CD4-positive, alpha-beta memory T cell (primary cell): ENCODE measurements at regions not wholly inside any gene's neighbourhood (a gene's known extent, or its start where the extent isn't known, plus 50 kb on each side); places are given as distances from the start of the nearest gene placed in this dataset.
"Not testable (repeated sequence)": the region's sequence is repeated elsewhere in the genome, so short reads cannot be mapped to it uniquely, and the experiment has no call there.

Source experiments
- CTCF ChIA-PET: fragments of 350-600 bp; sonication (Branson Sonifier 250); formaldehyde crosslinking; loops from one replicate; lab custom pipeline; 2021; ENCODE audit warnings: inconsistent platforms; ENCODE audit not compliant: partially characterized antibody; lab: Charles Lee
- POLR2A ChIA-PET: fragments of 350-600 bp; sonication (Branson Sonifier 250); formaldehyde crosslinking; loops from one replicate; lab custom pipeline; 2021; ENCODE audit not compliant: partially characterized antibody; lab: Charles Lee
- DNase-seq, 5 donors: peaks; one replicate each; pipeline versions ENCODE4 v3.0.0 to v3.0.0-alpha.2; 2020 to 2022; ENCODE audit warnings: mixed read lengths in 1 of 5
- H3K27ac ChIP-seq: one replicate; pipeline ENCODE4 v1.7.0; 2013; ENCODE audit warnings: low read depth, low read length
- H3K27me3 ChIP-seq: 2 replicates; pipeline ENCODE4 v1.7.0; 2013; ENCODE audit warnings: mild to moderate bottlenecking, low read length, moderate library complexity; ENCODE audit not compliant: insufficient read depth
- H3K36me3 ChIP-seq: 2 replicates; pipeline ENCODE4 v1.7.0; 2013; ENCODE audit warnings: mild to moderate bottlenecking, low read length, moderate library complexity; ENCODE audit not compliant: insufficient read depth
- H3K4me1 ChIP-seq: 2 replicates; pipeline ENCODE4 v1.7.0; 2013; ENCODE audit warnings: mild to moderate bottlenecking, low read length, moderate library complexity; ENCODE audit not compliant: insufficient read depth
- H3K4me3 ChIP-seq, 2 donors: one replicate each; pipeline ENCODE4 v1.7.0; 2013; ENCODE audit warnings: low read length in 2 of 2, mild to moderate bottlenecking in 1 of 2
- H3K9me3 ChIP-seq, 2 donors: one replicate each; pipeline ENCODE4 v1.7.0; 2013; ENCODE audit warnings: low read length in 2 of 2, control low read depth in 1 of 2; ENCODE audit not compliant: control insufficient read depth in 1 of 2
- H3K27ac Mint-ChIP-seq, 7 donors: one replicate each; pipeline ENCODE4 v1.8.0; 2020 to 2021; ENCODE audit warnings: mixed read lengths in 7 of 7, mild to moderate bottlenecking in 6 of 7, inconsistent platforms in 3 of 7, moderate library complexity in 3 of 7
- H3K27me3 Mint-ChIP-seq, 2 donors: one replicate each; pipeline ENCODE4 v1.8.0; 2020 to 2021; ENCODE audit warnings: mixed read lengths in 2 of 2
- H3K36me3 Mint-ChIP-seq, 2 donors: one replicate each; pipeline ENCODE4 v1.8.0; 2020 to 2021; ENCODE audit warnings: mixed read lengths in 2 of 2, inconsistent platforms in 1 of 2, mild to moderate bottlenecking in 1 of 2
- H3K4me1 Mint-ChIP-seq, 4 donors: one replicate each; pipeline ENCODE4 v1.8.0; 2020 to 2021; ENCODE audit warnings: mixed read lengths in 4 of 4, mild to moderate bottlenecking in 1 of 4
- H3K4me3 Mint-ChIP-seq, 8 donors: one replicate each; pipeline ENCODE4 v1.8.0; 2020 to 2021; ENCODE audit warnings: mixed read lengths in 8 of 8, mild to moderate bottlenecking in 7 of 8, moderate library complexity in 6 of 8, inconsistent platforms in 3 of 8
- H3K9me3 Mint-ChIP-seq, 8 donors: one replicate each; pipeline ENCODE4 v1.8.0; 2020 to 2021; ENCODE audit warnings: mixed read lengths in 8 of 8, mild to moderate bottlenecking in 5 of 8, inconsistent platforms in 3 of 8, moderate library complexity in 1 of 8
- intact Hi-C: fragments of 100-400 bp; cut with micrococcal nuclease; formaldehyde crosslinking; loops from one replicate; pipeline ENCODE4 v1.15.1; 2023

DNA sequence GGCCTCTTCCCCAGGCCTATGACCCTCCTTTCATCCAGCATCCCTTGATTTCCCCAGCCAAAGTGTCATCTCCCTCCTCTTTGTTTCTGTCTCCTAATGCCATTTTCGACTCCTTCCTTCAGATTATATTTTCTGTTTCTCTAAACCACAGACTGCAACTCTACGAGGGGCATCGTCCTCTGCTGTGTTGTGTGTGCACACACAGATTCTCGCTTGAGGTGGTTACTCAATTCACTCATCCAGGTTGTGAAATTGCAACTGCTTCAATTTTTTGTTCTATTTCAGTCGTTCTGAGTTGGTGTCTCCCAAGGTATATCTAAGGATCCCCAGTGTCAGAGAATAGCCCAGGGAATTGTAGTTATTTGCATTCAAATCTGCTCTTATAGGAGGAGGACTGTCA is 113.5 kb upstream of the NDUFV2 start:
- H3K9me3 ChIP-seq, result no peaks in the 10 kb centered on the region
- H3K27me3 ChIP-seq, result no peaks in the 10 kb centered on the region
- Mint-ChIP-seq H3K9me3 (no peaks in the 10 kb centered on the region), H3K27me3 (peaks cover 10 to 20% of the 10 kb centered on the region in 2 donors), H3K27ac (no peak overlapping the region), H3K36me3 (no peaks in the 10 kb centered on the region), H3K4me3 (no peak overlapping the region), H3K4me1 (no peaks in the 10 kb centered on the region)
- DNase-seq, result no peak
- ChIA-PET CTCF (interaction anchor here (1.3 to 4.4 kb wide), 6 partner anchors 29 to 334 kb away, joined by 3 to 88 read pairs (median 8); no protein-coding TSS in a partner anchor), POLR2A (no interaction called here)
- no peak overlapping the region for H3K27ac ChIP-seq
- H3K4me1 ChIP-seq, result no peaks in the 10 kb centered on the region
- intact Hi-C loops, result no loop called here
- no peaks in the 10 kb centered on the region for H3K36me3 ChIP-seq
- H3K4me3 ChIP-seq, result no peak overlapping the region

GRCh38 chr18:8989855-8990254 is 112.6 kb upstream of the NDUFV2 start:
- POLR2A ChIA-PET, result no interaction called here

DNA sequence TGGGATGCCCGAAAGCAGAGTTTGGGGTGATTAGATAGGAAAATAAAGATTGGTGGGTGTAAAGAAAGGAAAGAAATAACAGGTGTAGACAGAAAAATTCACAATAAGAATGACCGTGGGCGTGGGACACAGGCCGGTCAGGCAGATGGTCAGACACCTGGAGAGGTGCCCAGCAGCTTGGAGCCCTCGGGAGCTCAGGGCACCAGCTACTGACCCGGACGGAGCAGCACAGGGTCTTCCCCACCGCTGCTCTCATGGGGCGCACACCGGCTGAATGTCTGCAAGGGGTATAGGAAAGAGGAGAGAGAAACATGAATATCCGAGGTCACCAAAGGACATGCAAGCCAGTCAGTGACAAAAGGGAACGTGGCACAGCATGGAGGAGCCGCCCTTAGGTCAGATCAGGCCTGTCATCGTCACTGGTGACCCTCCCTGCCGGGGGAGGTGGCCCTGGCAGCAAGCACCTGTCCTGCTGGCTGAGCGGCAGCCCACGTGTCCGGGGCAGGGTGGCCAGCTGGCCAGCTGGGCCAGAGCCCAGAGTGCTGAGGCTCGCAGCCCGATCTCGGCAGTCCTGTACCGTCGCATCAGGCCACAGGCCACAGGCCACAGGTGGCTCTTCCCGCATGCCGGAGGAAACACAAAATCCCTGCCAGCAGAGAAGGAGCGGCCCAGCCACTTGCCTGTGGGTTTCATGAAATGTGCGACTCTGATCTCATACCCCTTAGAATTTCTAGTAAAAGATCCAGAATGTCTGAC is 112.0 kb upstream of the NDUFV2 start:
- Histone ChIP-seq H3K27ac (no peak overlapping the region), H3K4me3 (no peak overlapping the region), H3K36me3 (no peaks in the 10 kb centered on the region), H3K9me3 (no peaks in the 10 kb centered on the region), H3K27me3 (no peaks in the 10 kb centered on the region), H3K4me1 (no peaks in the 10 kb centered on the region)
- intact Hi-C loops, result no loop called here
- ChIA-PET CTCF (interaction anchor here (1.1 to 1.4 kb wide), 2 partner anchors 9 to 298 kb away, joined by 3 read pairs; no protein-coding TSS in a partner anchor), POLR2A (no interaction called here)
- Mint-ChIP-seq H3K27me3 (peaks cover 11 to 20% of the 10 kb centered on the region in 2 donors), H3K36me3 (no peaks in the 10 kb centered on the region), H3K4me1 (no peaks in the 10 kb centered on the region), H3K27ac (peak overlapping the region in 1 of 7 donors; percentile 14), H3K9me3 (no peaks in the 10 kb centered on the region), H3K4me3 (peak overlapping the region in 1 of 8 donors; percentile 11)
- DNase-seq, result no peak

More at GRCh38 chr18:8989855-8990254, 112.6 kb upstream of the NDUFV2 start:
- peak overlapping the region in 1 of 7 donors; percentile 14 for H3K27ac Mint-ChIP-seq
- peaks cover 11 to 20% of the 10 kb centered on the region in 2 donors for H3K27me3 Mint-ChIP-seq
- intact Hi-C loops, result no loop called here
- no peaks in the 10 kb centered on the region for H3K9me3 Mint-ChIP-seq
- no peaks in the 10 kb centered on the region for H3K36me3 Mint-ChIP-seq
- no peak overlapping the region for H3K4me3 Mint-ChIP-seq
- no peaks in the 10 kb centered on the region for H3K27me3 ChIP-seq
- CTCF ChIA-PET, result interaction anchor here (1.1 to 3.3 kb wide), 3 partner anchors 10 to 335 kb away, joined by 3 to 65 read pairs (median 3); no protein-coding TSS in a partner anchor
- H3K4me1 Mint-ChIP-seq, result no peaks in the 10 kb centered on the region
- no peak overlapping the region for H3K27ac ChIP-seq
- H3K36me3 ChIP-seq, result no peaks in the 10 kb centered on the region
- no peaks in the 10 kb centered on the region for H3K9me3 ChIP-seq
- H3K4me3 ChIP-seq, result no peak overlapping the region
- H3K4me1 ChIP-seq, result no peaks in the 10 kb centered on the region
- DNase-seq, result no peak

DNA sequence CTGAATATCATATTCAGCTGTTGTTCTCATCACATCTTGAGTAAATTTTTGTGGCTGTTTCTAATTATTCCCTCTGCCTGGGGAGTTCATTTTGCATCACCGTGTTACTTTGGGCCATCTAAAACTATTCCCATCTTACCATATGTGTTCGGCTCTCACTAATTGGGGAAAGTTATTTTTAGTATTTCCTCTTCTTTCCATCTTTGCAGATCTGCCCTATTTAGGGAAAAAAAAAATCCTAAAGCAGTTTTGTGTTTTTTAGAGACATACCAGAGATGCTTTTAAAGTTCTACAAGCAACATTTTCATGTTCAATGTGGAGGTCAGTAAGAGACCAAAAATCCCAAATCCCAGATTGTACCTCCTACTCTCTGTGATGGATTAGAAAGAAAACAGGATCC is 111.3 kb upstream of the NDUFV2 start:
- H3K9me3 ChIP-seq, result no peaks in the 10 kb centered on the region
- intact Hi-C loops, result no loop called here

DNA sequence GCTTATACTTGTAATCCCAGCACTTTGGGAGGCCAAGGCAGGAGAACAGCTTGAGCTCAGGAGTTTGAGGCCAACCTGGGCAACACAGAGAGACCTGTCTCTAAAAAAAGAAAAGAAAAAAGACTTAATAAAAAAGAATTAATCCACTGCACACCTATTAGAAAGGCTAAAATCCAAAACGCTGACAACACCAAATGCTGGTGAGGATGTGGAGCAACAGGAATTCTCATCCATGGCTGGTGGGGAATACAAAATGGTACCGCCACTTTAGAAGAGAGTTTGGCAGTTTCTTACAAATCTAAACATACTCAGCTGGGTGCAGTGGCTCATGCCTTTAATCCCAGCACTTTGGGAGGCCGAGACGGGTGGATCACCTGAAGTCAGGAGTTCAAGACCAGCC is 110.0 kb upstream of the NDUFV2 start:
- H3K9me3 Mint-ChIP-seq, H3K27ac ChIP-seq, H3K27me3 ChIP-seq, H3K27ac Mint-ChIP-seq, intact Hi-C loops, H3K36me3 Mint-ChIP-seq, POLR2A ChIA-PET, H3K9me3 ChIP-seq, H3K4me1 Mint-ChIP-seq, H3K4me3 Mint-ChIP-seq, H3K4me1 ChIP-seq, DNase-seq, H3K4me3 ChIP-seq, H3K36me3 ChIP-seq: not testable (repeated sequence)
- peaks cover 11 to 13% of the 10 kb centered on the region in 2 donors for H3K27me3 Mint-ChIP-seq
- CTCF ChIA-PET, result interaction anchor here (1.6 to 2.3 kb wide), 3 partner anchors 9 to 338 kb away, joined by 4 to 9 read pairs (median 6); no protein-coding TSS in a partner anchor

More for the DNA sequence above, 111.3 kb upstream of the NDUFV2 start:
- no peaks in the 10 kb centered on the region for H3K4me1 Mint-ChIP-seq
- no peaks in the 10 kb centered on the region for H3K9me3 Mint-ChIP-seq
- no peak for DNase-seq
- no peak overlapping the region for H3K27ac Mint-ChIP-seq
- Histone ChIP-seq H3K4me1 (no peaks in the 10 kb centered on the region), H3K27me3 (no peaks in the 10 kb centered on the region), H3K27ac (no peak overlapping the region), H3K4me3 (no peak overlapping the region), H3K36me3 (no peaks in the 10 kb centered on the region)
- no peaks in the 10 kb centered on the region for H3K36me3 Mint-ChIP-seq
- H3K4me3 Mint-ChIP-seq, result no peak overlapping the region
- ChIA-PET CTCF (interaction anchor here (1.1 to 2.3 kb wide), 3 partner anchors 9 to 337 kb away, joined by 3 to 9 read pairs (median 4); no protein-coding TSS in a partner anchor), POLR2A (no interaction called here)
- H3K27me3 Mint-ChIP-seq, result peaks cover 11 to 18% of the 10 kb centered on the region in 2 donors

DNA sequence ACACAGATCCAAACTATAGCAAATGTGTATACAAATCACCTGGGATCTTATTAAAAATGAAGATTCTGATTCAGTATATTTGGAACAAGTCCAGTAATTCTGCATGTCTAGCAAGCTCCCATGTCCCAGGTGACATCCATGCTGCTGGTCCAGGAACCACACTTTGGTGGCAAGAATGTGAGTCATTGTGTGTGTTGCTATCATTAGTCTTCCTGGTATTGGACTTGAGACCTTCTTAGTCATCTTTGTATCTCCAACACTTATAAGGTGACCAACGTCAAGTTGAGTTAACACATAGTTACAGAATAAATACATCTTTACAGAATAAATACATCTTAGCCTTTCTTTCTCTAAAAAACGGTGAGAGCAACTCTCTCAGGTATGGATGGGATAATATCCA is 107.9 kb upstream of the NDUFV2 start:
- DNase-seq, result no peak
- Mint-ChIP-seq H3K27ac (no peak overlapping the region), H3K4me3 (no peak overlapping the region), H3K36me3 (no peaks in the 10 kb centered on the region), H3K27me3 (peaks cover 13 to 15% of the 10 kb centered on the region in 2 donors), H3K4me1 (no peaks in the 10 kb centered on the region), H3K9me3 (no peaks in the 10 kb centered on the region)
- Histone ChIP-seq H3K36me3 (no peaks in the 10 kb centered on the region), H3K27me3 (no peaks in the 10 kb centered on the region), H3K4me1 (no peaks in the 10 kb centered on the region), H3K4me3 (no peak overlapping the region), H3K9me3 (no peaks in the 10 kb centered on the region), H3K27ac (no peak overlapping the region)
- intact Hi-C loops, result no loop called here
- CTCF ChIA-PET, result interaction anchor here (0.9 to 2.3 kb wide), 2 partner anchors 11 to 340 kb away, joined by 4 to 6 read pairs; no protein-coding TSS in a partner anchor
- POLR2A ChIA-PET, result no interaction called here

GRCh38 chr18:8995096-8995495 is 107.4 kb upstream of the NDUFV2 start:
- no peaks in the 10 kb centered on the region for H3K4me1 ChIP-seq
- intact Hi-C loops, result no loop called here
- no peaks in the 10 kb centered on the region for H3K9me3 ChIP-seq
- Mint-ChIP-seq H3K36me3 (no peaks in the 10 kb centered on the region), H3K27ac (no peak overlapping the region), H3K27me3 (peaks cover 13 to 16% of the 10 kb centered on the region in 2 donors), H3K4me1 (no peaks in the 10 kb centered on the region), H3K4me3 (no peak overlapping the region), H3K9me3 (no peaks in the 10 kb centered on the region)
- H3K27ac ChIP-seq, result no peak overlapping the region
- no peak overlapping the region for H3K4me3 ChIP-seq
- no peak for DNase-seq
- H3K36me3 ChIP-seq, result no peaks in the 10 kb centered on the region
- ChIA-PET POLR2A (no interaction called here), CTCF (interaction anchor here (0.9 kb wide), 1 partner anchor 341 kb away, joined by 4 read pairs; no protein-coding TSS in a partner anchor)
- no peaks in the 10 kb centered on the region for H3K27me3 ChIP-seq
